Gastrocnemius medialis (tissue), 4 donors: ENCODE measurements at regions not wholly inside any gene's neighbourhood (a gene's known extent, or its start where the extent isn't known, plus 50 kb on each side); places are given as distances from the start of the nearest gene placed in this dataset.

Experiments used
- ATAC-seq, 2 donors: fragments of 150-250 bp; one replicate each; pipeline ENCODE4 v1.9.1; 2016
- DNase-seq, 2 donors: peaks; one replicate each; pipeline ENCODE4 v3.0.0-alpha.2; 2019
- H3K27ac ChIP-seq, 4 donors: fragments of 200-600 bp; sonication (generic); 1 replicate in 1 of 4; 2 replicates in 3 of 4; pipeline ENCODE4 v1.5.1; 2016 to 2018; ENCODE audit warnings: mild to moderate bottlenecking in 2 of 4, moderate library complexity in 1 of 4
- H3K27me3 ChIP-seq, 3 donors: fragments of 200-600 bp; sonication (generic) in 2 of 3; 1 replicate in 1 of 3; 2 replicates in 2 of 3; pipeline versions ENCODE4 v1.5.1 to v1.6.0; 2016 to 2019; ENCODE audit warnings: mild to moderate bottlenecking in 1 of 3, moderate library complexity in 1 of 3
- H3K36me3 ChIP-seq, 2 donors: fragments of 200-600 bp; sonication (generic) in 1 of 2; one replicate each; pipeline ENCODE4 v1.5.1; 2017 to 2018
- H3K4me1 ChIP-seq, 2 donors: fragments of 200-600 bp; sonication (generic) in 1 of 2; one replicate each; pipeline ENCODE4 v1.5.1; 2016 to 2017; ENCODE audit warnings: mild to moderate bottlenecking in 2 of 2
- H3K4me3 ChIP-seq, 4 donors: fragments of 200-600 bp; sonication (generic) in 3 of 4; 1 replicate in 1 of 4; 2 replicates in 3 of 4; pipeline ENCODE4 v1.5.1; 2016 to 2019; ENCODE audit warnings: mild to moderate bottlenecking in 2 of 4
- H3K9me3 ChIP-seq, 3 donors: fragments of 200-600 bp; sonication (generic) in 2 of 3; 1 replicate in 1 of 3; 2 replicates in 2 of 3; pipeline ENCODE4 v1.5.1; 2016 to 2019
- CTCF ChIP-seq, 5 experiments: fragments of 450-650 bp in 3 of 5; fragments of 200-600 bp in 2 of 5; sonication (generic) in 2 of 5; IDR thresholded peaks in 4 of 5; conservative IDR thresholded peaks in 1 of 5; 1 replicate in 4 of 5; 2 replicates in 1 of 5; pipeline ENCODE4 v1.5.1; 2016 to 2019; ENCODE audit warnings: antibody characterized with exemption in 5 of 5, mild to moderate bottlenecking in 3 of 5, moderate library complexity in 3 of 5
- POLR2A ChIP-seq, 2 donors: fragments of 450-650 bp; IDR thresholded peaks; one replicate each; pipeline ENCODE4 v1.6.1; 2017; ENCODE audit warnings: antibody characterized with exemption in 2 of 2, mild to moderate bottlenecking in 2 of 2, moderate library complexity in 2 of 2
- in situ Hi-C, 4 donors: fragments of 200-750 bp; cut with MboI; loops; one replicate each; pipeline versions ENCODE4 v1.15.0 to v1.8.0; 2017; ENCODE audit warnings: low sequenced_read_pairs in 4 of 4
- intact Hi-C: fragments of 100-400 bp; cut with DNase I; formaldehyde crosslinking; loops from one replicate; pipeline ENCODE4 v1.15.1; 2023; ENCODE audit warnings: low total_unique reads

GRCh38 chr4:22019676-22020075 is 71.1 kb upstream of the KCNIP4 start:
- H3K4me1 ChIP-seq: no peaks in the 10 kb centered on the region
- DNase-seq (no peak), ATAC-seq (no peak)
- TF ChIP-seq CTCF (IDR thresholded peaks at IDR 0.05 in 4 of 5, conservative IDR thresholded peaks at IDR 0.05 in 1 of 5) (no peak), POLR2A (IDR thresholded peaks at IDR 0.05) (no peak)
- intact Hi-C loops (no loop called here), in situ Hi-C loops (no loop called here)
- no peaks in the 10 kb centered on the region for H3K27me3 ChIP-seq
- no peaks in the 10 kb centered on the region for H3K36me3 ChIP-seq
- H3K27ac ChIP-seq: no peak overlapping the region
- H3K4me3 ChIP-seq: no peak overlapping the region
- H3K9me3 ChIP-seq: no peaks in the 10 kb centered on the region

GRCh38 chr4:22014222-22014741 is 65.7 kb upstream of the KCNIP4 start:
- Histone ChIP-seq H3K27me3 (no peaks in the 10 kb centered on the region), H3K36me3 (no peaks in the 10 kb centered on the region), H3K9me3 (no peaks in the 10 kb centered on the region), H3K4me1 (no peaks in the 10 kb centered on the region), H3K27ac (no peak overlapping the region), H3K4me3 (no peak overlapping the region)
- no peak for TF ChIP-seq POLR2A (IDR thresholded peaks at IDR 0.05)
- ATAC-seq: no peak
- DNase-seq: no peak
- intact Hi-C loops: no loop called here
- in situ Hi-C loops: no loop called here

- Histone ChIP-seq H3K27me3 (no peaks in the 10 kb centered on the region), H3K36me3 (no peaks in the 10 kb centered on the region), H3K9me3 (no peaks in the 10 kb centered on the region), H3K4me1 (no peaks in the 10 kb centered on the region), H3K27ac (no peak overlapping the region), H3K4me3 (no peak overlapping the region)
- no peak for DNase-seq
- intact Hi-C loops: no loop called here
- in situ Hi-C loops: no loop called here
- no peak for ATAC-seq
- TF ChIP-seq CTCF (IDR thresholded peaks at IDR 0.05 in 4 of 5, conservative IDR thresholded peaks at IDR 0.05 in 1 of 5): no peak
- TF ChIP-seq POLR2A (IDR thresholded peaks at IDR 0.05): no peak
These were observed 55.3 kb upstream of the KCNIP4 start for GRCh38 chr4:22003878-22004277.
